Omental fat pad (tissue), 3 donors: ENCODE measurements at regions not wholly inside any gene's neighbourhood (a gene's known extent, or its start where the extent isn't known, plus 50 kb on each side); places are given as distances from the start of the nearest gene placed in this dataset.

ENCODE experiments used
- ATAC-seq: fragments of 150-250 bp; one replicate; pipeline ENCODE4 v1.9.1; 2016; ENCODE audit warnings: mild to moderate bottlenecking, moderate library complexity; ENCODE audit not compliant: low FRiP score
- DNase-seq: peaks from one replicate; pipeline ENCODE4 v3.0.0-alpha.2; 2019; ENCODE audit warnings: low spot score
- CTCF ChIP-seq, 3 donors: fragments of 450-650 bp; IDR thresholded peaks; one replicate each; pipeline ENCODE4 v1.5.1; 2016 to 2017; ENCODE audit warnings: antibody characterized with exemption in 3 of 3, mild to moderate bottlenecking in 3 of 3, moderate library complexity in 2 of 3

GRCh38 chr10:128898133-128898915 lies 568.7 kb upstream of the MGMT start:
- no peak for TF ChIP-seq CTCF (IDR thresholded peaks at IDR 0.05)
- no peak for DNase-seq
- ATAC-seq = peak; percentile 37

- ATAC-seq = no peak
- TF ChIP-seq CTCF (IDR thresholded peaks at IDR 0.05) = no peak
- DNase-seq = no peak
Measured at GRCh38 chr10:128898916-128899195, 568.2 kb upstream of the MGMT start.

- ATAC-seq = no peak
- DNase-seq = no peak
- no peak for TF ChIP-seq CTCF (IDR thresholded peaks at IDR 0.05)
Measured at GRCh38 chr10:128900456-128900855, 566.6 kb upstream of the MGMT start.

- ATAC-seq (peak; percentile 41), DNase-seq (no peak)
- TF ChIP-seq CTCF (IDR thresholded peaks at IDR 0.05) = no peak
Measured at GRCh38 chr10:128901236-128901635, 565.8 kb upstream of the MGMT start.

GRCh38 chr10:128902031-128902710 lies 564.9 kb upstream of the MGMT start:
- DNase-seq (no peak), ATAC-seq (no peak)
- TF ChIP-seq CTCF (IDR thresholded peaks at IDR 0.05) = no peak

- DNase-seq = no peak
- no peak for ATAC-seq
- TF ChIP-seq CTCF (IDR thresholded peaks at IDR 0.05) = no peak
Measured at GRCh38 chr10:128907155-128907941, 559.7 kb upstream of the MGMT start.
